SK-N-SH (cell line): ENCODE measurements at regions not wholly inside any gene's neighbourhood (a gene's known extent, or its start where the extent isn't known, plus 50 kb on each side); places are given as distances from the start of the nearest gene placed in this dataset.

ENCODE experiments used
- EP300 ChIP-seq, 2 experiments: IDR thresholded peaks; 2 replicates each; pipeline versions ENCODE4 v1.4.0 to v1.6.1; 2012; ENCODE audit warnings: borderline replicate concordance in 1 of 2, low read depth in 1 of 2, low read length in 1 of 2
- EZH2phosphoT487 ChIP-seq: fragments of 200-600 bp; sonication (generic); IDR thresholded peaks from 2 replicates; pipeline ENCODE4 v1.6.1; 2017; ENCODE audit warnings: low read depth, mixed run types, mild to moderate bottlenecking, antibody characterized with exemption, moderate library complexity, borderline replicate concordance
- PBX3 ChIP-seq: IDR thresholded peaks from 2 replicates; pipeline ENCODE4; 2012
- POLR2AphosphoS5 ChIP-seq: IDR thresholded peaks from 2 replicates; pipeline ENCODE4 v1.6.1; 2012; ENCODE audit warnings: low read depth, low read length
- TAF1 ChIP-seq: IDR thresholded peaks from 2 replicates; pipeline ENCODE4 v1.6.1; 2012; ENCODE audit warnings: low read depth, mild to moderate bottlenecking, low read length, moderate library complexity, borderline replicate concordance

DNA sequence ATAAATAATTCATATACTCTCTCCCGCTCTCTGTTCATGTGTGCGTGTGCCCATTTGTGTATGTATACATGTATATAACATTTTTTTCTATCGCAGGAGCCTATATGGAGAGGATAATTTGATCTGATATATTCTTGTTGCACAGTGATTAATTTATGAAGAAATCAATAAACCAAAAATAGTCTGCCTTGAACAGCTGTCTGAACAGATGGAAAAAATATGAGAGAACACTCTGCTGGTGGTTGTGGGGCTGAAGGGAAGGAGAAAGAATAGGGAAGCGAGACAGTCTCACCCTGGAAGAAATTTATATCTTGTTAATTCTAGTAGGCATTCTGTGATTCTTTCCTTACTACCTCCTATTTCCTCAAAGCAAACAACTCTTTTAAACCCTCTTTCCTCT lies 96.6 kb upstream of the B3GAT2 start:
- no peak for TF ChIP-seq POLR2AphosphoS5
- TF ChIP-seq EZH2phosphoT487, result no peak
- TF ChIP-seq TAF1, result no peak
- TF ChIP-seq EP300 (IDR thresholded peaks at IDR 0.05; ENCODE audit: borderline replicate concordance in 1 of 2, low read depth in 1 of 2, low read length in 1 of 2), result no peak
- TF ChIP-seq PBX3, result no peak
